ENCODE measurements at regions not wholly inside any gene's neighbourhood (a gene's known extent, or its start where the extent isn't known, plus 50 kb on each side); places are given as distances from the start of the nearest gene placed in this dataset.

DNA sequence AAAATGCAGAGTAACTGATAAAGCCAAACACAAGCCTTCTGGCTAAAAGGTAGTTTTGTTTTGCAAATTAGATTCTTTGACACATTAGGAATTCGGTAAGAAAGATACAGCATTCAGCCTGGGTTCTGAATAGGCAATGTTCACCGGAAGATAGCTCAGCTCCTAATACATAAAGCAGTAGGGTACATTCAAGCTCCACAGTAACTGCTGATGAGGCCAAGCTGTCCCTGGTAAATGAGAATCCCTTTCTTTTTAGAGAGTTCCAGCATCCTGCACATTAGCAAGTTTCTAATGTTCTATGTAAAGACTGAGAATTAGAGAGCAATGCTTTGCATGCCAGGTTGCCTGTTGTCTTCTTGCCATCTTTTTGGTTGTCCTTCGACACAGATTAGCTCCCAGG lies 316.3 kb upstream of the SLC14A2 start:
- DNase-seq (ENCODE audit: low read depth in 3 of 3, low spot score in 2 of 3) = no peak

DNA sequence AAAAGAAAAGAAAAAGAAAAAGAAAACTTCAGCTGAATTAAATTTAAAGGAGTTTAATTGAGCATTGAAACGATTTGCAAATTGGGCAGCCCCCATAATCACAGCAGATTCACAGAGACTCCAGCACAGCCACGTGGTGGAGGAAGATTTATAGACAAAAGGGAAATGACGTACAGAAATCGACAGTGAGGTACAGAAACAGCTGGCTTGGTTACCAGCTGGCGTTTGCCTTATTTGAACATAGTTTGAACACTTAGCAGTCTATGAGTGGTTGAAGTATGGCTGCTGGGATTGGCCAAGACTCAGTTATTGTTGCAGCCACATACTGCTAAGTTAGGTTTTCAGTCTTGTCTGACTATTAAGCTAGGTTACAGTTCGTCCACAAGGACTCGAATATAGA lies 312.2 kb upstream of the SLC14A2 start:
- DNase-seq (ENCODE audit: low read depth in 3 of 3, low spot score in 2 of 3) = no peak

DNA sequence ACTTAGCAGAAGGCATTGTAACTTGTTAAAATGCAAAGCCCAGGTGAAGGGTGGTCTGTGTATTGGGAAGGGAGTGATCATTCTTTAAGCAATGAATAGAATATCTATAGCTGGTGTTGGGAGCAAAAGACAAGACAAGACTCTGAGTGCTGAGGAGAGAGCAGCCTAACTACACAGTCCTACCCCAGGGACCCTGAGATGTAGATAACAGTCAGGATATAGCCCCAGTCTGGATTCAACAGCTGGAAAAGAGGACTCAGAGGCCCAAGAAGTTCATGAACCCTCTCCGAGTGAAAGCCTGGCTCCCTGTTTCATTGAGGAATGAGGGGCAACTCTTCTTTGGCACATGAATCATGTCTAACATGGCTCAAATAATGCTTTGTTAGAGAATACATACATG lies 310.7 kb upstream of the SLC14A2 start:
- no peak for DNase-seq (ENCODE audit: low read depth in 3 of 3, low spot score in 2 of 3)

DNA sequence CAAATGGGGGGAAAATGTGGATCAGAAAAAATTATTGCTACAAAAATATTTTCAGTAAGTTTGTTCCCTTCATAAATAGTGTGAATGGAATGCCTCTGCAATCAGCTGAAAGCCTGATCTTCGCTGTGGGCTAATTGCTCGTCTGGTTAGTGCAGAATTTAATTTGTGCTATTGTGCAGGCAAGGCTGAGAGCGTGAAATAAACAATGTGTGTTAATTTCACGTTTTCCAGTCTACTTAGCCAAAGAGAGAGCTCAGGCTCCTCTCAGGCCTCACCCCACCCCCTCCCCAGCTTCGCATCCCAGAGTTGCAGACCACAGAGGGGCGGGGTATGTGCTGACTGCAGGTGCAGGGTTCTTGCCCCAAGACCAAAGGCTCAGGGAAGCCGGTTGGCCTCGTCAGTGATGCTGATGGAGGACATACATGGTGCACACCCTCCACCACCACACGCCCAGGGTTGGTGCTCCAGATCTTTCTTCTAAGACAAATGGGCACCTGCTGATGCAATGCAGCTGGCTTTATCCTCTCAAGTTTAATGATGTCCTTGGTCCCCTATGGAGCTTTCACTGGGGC lies 302.6 kb upstream of the SLC14A2 start:
- DNase-seq (ENCODE audit: low read depth in 3 of 3, low spot score in 2 of 3) = no peak

DNA sequence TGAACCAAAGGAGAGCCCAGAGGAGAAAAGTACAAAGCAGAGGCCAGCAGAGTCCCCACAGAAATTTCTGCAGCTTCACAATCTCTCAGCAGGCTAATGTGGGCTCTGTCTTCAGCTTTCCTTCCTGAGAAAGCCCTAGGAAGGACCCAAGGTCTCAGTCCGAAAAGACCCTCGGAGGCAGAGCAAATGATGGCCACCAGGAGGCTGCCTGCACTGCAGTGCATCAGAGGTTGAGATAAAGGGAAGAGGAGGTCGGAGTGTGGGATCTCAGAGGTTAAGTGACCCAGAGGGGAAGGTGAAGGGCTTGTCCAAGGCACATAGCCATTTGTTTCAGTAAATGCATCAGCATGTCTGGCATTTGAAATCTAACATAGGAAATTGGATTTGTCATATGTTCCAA lies 299.1 kb upstream of the SLC14A2 start:
- no peak for DNase-seq (ENCODE audit: low read depth in 3 of 3, low spot score in 2 of 3)

DNA sequence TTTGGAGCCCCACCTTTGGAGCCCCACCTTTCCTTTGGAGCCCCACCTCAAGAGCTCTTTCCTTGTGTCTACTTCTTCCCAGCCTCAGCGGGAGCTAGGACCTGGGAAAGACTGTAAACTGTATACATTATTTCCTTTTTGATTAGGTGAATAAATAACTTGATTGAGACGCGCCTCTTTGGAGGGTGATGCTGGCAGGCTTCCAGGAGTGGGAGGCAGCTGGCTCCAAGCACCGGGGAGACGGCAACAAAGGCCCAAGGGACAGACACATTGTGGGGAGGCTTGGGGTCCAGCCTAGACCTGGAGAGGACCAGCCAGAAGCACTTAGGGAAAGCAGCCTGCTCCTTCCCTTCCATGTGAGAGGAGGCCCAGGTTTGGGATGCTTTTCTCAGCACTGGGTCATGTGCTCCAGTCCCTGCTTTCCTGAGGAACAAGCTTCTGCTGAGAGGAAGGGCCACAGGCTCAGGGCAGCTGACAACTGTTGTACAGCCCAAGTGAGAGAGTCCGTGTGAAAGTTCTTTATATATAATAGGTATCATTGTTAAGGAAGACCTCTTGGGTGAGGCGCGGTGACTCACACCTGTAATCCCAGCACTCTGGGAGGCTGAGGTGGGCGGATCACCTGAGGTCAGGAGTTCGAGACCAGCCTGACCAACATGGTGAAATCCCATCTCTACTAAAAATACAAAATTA lies 297.2 kb upstream of the SLC14A2 start:
- no peak for DNase-seq (ENCODE audit: low read depth in 3 of 3, low spot score in 2 of 3)

DNA sequence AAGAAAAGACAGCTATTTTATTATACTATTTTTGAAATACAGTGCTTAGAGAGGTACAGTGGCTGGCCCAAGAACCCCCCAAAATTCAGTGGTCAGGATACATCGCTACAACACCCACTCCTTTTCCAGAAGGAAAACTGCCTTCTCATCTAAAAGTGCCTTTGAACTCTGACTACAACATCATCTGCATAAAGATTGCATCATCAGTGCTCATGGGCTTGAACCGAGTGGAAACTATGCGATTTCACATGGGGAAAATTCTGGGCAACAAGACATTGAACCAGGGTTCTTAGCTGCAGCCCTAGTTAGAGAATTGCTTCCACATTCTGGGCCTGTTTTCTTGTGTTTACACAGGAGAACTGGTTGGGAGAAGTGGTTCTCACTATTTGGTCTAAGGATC lies 294.6 kb upstream of the SLC14A2 start:
- DNase-seq (ENCODE audit: low read depth in 3 of 3, low spot score in 2 of 3) = no peak

DNA sequence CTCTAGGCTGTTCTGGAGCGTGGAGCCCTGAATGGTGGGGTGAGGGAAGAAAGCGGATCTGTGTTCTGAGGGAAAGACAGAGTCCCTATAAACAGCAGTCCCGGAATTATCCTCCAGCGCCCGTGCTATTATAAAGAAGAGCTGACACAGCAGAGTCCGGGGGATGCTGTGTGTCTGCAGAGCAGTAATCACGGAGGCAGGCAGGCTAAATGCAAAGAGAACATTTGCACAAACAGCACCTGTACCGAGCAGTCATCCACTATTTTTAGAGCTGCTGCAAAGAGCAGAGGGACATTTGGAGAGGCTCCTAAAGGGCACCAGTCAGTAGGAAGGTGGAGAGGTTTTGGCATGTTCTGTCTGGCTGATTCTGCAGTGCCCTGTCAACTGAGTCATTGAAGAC lies 293.8 kb upstream of the SLC14A2 start:
- DNase-seq (ENCODE audit: low read depth in 3 of 3, low spot score in 2 of 3) = no peak

DNA sequence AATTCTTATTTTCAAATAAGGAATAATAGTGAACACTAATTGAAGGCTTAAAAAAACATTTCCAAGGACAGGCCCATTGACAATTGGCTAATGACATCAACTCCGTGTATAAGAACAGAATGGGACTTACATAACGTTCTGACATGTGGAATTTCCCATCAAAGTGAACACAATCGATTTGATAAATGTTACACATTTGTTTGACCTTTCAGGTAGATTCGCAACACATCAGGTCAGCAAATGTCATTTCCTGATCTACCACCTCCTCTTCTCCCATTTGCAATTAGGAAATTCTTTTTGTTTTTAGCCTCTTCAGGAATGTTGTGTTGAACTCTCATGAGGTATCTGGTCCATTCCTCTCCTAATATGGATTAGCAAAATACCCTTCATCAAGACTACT lies 292.9 kb upstream of the SLC14A2 start:
- no peak for DNase-seq (ENCODE audit: low read depth in 3 of 3, low spot score in 2 of 3)

DNA sequence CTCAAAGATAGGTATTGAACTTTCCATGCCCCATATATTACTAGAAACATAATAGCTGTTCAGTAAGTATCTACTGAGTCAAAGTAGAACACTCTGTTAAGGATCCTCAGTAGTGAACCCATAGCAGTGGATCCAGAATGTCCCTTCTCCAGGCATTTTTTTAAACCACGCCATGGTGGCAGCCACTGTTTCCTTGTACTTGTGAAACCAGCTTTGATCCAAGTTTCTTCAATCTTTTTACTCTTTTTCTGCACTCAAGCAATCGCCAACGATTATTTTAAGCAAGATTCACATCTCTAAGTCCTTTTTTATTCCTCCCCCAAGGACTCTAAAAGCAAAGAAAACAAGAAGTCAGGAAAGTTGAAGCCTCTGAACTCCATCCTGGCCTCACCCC lies 291.2 kb upstream of the SLC14A2 start:
- DNase-seq (ENCODE audit: low read depth in 3 of 3, low spot score in 2 of 3) = no peak

DNA sequence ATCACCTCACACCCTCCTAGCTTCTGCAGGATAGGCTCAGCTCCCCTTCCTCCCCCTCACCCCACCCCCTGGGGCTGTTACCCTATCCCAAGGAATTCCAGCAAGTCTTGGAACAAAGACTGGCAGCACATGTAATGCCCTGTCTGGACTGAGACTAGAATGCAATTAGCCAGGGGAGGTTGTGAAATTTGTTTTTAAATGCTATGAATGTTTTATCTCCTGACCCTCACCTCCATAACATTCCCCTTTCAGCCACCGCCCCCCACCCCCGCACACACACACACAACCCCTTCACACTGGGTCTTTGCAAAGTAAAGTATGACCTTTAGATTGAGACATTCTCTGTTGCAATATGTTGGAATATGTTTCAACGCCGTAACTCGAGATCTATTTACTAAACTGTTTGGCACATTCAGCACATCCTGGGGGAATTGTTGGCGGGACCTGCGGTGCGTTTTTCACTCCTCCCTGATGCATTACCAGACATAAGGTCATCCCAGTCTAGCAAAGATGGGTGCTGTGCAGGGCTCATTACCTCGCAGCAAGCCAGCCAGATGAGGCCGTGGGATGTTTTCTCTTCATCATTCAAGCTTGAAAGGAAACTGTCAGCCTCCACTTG lies 290.7 kb upstream of the SLC14A2 start:
- DNase-seq (ENCODE audit: low read depth in 3 of 3, low spot score in 2 of 3) = peak; percentile 36 to 65 (median 42)

DNA sequence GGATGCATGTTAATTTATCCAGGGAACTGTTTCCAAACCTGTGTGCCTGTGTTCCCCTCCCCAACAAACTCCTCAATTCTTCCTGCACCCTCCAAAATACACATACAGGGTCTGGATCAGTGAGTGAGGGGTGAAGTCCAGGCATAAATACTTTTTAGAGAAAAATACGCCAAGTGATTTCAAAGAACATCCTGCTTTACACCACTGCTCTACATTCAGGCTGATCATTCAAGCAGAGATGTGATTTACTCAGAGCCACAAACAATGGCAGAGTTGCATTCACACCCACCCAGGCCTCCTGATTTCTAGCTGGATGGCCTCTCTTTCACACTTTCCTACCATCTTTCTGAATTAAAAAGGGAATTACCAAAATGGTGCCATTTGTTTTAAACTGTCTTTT lies 289.5 kb upstream of the SLC14A2 start:
- no peak for DNase-seq (ENCODE audit: low read depth in 3 of 3, low spot score in 2 of 3)

DNA sequence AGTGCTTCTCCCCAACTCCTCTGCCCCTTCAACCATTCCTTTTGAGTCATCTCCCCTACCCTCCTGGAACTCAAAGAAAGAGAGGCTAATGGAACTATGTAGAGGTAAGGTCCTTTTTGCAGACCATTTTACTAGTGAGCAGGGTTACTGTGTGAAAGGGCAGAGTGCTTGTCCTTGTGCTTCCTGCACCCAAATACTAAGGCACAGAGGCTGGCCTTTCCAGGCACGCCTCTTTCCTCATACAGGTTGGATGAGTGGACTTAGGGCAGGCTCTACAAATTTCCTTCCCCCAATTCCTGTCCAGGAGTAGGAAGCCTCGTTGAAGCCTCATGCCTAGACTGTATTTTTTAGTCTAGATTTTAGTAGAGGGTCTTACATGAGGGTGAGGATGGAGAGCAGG lies 288.8 kb upstream of the SLC14A2 start:
- DNase-seq (ENCODE audit: low read depth in 3 of 3, low spot score in 2 of 3) = no peak

DNA sequence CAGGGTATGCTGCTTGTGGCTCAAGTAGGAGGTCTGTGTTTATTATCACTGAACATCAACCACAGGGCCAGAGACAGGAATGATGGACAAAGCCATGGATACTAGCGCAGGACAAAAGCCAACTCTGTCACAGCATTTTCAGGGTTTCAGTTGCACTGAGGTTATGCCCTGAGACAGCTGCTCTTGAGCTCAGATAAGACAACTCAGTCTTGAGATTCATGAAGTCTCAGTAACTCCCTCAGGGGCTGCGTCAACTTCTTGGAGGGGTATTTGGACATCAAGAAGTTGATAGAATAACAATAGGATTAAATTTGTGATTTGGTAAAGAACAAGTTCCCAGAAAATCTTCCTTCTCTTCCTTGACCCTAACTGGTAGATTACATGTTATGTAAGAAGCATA lies 287.0 kb upstream of the SLC14A2 start:
- DNase-seq (ENCODE audit: low read depth in 3 of 3, low spot score in 2 of 3) = no peak

DNA sequence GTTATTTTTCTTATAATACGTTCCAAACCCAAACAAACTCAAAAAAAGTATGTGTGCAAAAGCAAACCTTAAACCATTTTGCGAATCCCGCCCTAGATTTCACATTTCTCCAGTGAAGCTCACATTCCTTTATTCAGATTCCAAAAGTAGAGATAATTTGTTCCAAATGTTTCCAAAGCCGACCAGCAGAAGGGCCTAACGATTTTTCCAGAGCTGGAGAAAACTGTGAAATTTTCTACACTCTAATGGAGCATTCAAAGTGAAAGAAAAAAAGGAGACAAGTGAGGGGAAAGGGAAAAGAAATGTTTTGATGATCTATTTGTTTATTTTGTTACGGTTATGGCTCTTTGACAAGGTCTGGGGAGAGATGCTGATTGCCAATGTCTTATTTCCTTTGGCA lies 286.5 kb upstream of the SLC14A2 start:
- DNase-seq (ENCODE audit: low read depth in 3 of 3, low spot score in 2 of 3) = no peak

DNA sequence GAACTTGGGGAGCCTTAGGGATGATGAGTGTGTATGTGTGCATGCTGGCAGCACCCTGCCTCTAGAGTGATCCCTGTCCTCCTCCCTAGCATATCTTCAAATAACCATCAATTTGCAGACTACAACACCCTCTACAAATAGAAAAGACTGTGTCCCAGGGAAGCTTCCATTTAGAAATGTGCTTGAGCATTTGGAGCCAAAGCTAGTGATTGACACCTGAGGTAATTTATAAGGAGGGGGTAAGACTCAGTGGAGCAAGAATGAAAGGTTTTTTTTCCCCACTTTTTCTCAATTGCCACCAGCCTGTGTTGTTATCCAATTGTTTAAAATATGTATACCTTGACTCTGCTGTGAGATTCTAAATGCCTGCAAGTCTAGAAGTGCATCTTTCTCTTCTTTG lies 286.0 kb upstream of the SLC14A2 start:
- no peak for DNase-seq (ENCODE audit: low read depth in 3 of 3, low spot score in 2 of 3)

DNA sequence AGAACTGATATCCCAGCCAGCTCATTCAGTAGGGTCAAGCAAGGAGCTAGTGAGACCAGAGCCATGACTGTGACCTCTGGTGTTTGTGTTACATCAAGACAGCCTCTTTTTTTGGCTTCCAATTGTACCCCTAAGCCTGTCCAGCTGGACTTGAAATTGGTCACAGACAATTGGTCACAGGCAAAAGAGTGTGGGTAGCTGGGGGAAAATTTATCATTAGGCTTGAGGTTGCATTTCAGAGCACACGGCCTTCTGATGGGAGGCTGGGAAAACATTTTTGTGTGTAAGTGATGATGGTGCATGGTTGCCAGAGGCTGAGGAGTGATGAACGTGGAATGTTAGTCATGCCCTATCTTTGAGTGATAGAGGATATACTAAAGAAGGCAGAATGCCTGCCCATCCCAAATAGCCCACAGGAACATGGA lies 285.1 kb upstream of the SLC14A2 start:
- DNase-seq (ENCODE audit: low read depth in 3 of 3, low spot score in 2 of 3) = no peak

DNA sequence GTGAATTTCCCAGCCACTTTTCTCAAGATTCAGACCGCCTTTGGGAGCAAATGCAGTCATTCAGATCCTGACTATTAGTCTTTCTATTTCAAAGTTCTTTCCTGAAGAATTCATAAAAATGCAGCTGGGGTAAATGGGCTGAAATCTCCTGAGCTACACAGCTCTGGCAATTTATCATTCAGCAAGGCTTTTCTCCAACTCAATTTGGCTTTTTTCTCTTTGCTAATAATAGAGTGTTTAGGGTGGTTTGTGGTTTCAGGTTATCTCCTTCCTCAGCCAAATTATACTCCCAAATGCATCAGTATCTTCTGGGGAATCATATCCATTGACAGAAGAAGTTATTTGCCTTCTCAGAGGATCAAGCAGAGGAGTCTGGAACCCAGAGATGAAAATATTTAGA lies 282.4 kb upstream of the SLC14A2 start:
- no peak for DNase-seq (ENCODE audit: low read depth in 3 of 3, low spot score in 2 of 3)

DNA sequence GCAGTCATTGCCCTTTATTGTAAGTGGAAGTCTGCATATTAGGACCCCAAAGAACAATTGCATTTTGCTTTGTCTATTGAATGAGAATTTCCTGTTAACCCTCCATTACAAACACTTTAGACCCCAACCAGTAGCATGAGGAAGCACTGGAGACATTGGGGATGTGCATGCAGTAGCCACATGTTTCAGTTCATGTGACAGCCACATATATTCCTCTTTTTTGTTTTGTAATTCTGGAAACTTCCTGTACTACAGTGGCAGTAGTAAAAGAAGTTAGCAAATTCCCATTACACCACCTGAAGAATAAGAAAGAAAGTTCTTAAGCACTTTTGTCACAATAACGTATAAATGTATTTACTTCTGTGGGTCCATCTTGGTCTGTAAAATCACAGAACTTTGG lies 281.1 kb upstream of the SLC14A2 start:
- no peak for DNase-seq (ENCODE audit: low read depth in 3 of 3, low spot score in 2 of 3)

DNA sequence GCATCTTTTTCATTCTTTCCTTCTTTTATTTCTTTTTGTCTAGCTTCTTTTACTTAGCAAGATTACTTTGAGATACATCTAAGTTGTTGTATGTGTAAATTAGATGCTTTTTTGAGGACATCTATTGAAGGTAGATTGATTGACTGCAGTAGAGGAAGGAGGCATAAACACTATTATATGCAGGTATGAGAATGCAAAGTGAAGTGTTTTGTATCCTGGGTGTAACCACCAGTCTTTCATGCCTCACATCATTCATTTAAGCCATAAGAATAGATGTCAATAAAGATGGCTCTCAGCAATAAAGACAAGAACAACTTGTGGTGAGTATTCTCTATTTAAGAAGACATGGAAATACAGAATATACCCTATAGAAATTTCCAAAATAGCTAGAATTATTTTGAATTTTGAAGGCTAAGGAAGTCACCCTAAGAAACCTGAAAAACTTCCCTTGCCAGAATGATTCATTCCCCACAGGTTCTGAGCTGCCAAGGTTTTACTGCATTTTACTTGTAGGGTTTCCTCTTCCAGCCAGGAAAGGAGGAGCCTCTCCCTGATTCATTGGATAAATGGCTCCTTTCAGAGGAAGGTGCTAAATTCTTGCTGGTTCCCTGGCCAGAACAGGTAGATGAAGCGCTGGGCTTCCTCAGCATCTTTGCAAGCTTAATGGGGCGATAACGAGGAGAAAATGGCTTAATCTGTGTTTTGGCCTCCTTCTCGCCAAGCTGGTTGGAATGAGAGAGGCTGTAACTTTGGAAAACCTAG lies 279.8 kb upstream of the SLC14A2 start:
- no peak for DNase-seq (ENCODE audit: low read depth in 3 of 3, low spot score in 2 of 3)

DNA sequence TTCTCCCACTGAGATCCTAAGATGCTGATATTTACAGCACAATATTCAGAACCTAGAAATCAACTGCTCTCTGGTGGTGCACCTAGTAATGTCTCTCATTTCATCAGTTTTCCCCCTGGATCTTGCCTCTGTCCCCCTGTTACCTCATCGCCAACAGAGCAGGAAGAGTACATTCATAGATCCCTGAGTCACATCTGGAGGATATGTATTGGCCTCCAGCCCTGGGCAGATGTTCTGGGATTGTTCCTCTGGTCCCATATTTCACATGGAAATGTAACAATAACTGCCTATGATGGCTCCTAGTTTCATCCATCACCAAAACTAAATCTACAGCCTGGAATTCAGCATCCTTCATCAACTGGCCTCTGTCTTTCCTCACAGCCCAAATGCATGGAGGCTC lies 278.8 kb upstream of the SLC14A2 start:
- no peak for DNase-seq (ENCODE audit: low read depth in 3 of 3, low spot score in 2 of 3)

DNA sequence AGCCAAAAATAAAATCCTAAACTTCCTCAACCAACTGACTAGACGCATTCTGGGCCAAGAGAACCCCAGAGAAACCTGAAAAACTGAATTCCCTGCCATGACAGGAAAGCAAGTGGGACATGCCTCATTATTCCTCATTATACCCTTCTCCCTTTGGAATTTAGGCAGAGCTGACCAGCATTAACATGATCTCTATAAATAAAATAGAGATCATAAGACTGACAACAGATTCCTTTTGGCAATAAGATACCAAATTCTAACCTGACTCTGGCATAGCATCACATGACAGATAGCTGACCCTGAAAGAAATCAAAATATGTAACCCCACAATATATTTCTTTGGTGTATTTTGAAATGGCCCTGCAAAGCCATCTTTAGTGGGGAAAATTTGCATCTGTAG lies 277.8 kb upstream of the SLC14A2 start:
- no peak for DNase-seq (ENCODE audit: low read depth in 3 of 3, low spot score in 2 of 3)
